Gastroesophageal sphincter (tissue), 4 donors: ENCODE measurements at regions not wholly inside any gene's neighbourhood (a gene's known extent, or its start where the extent isn't known, plus 50 kb on each side); places are given as distances from the start of the nearest gene placed in this dataset.

Experiments
- ATAC-seq: fragments of 150-250 bp; one replicate; pipeline ENCODE4 v1.9.1; 2016; ENCODE audit warnings: mild to moderate bottlenecking, moderate library complexity
- H3K27ac ChIP-seq, 4 donors: fragments of 200-600 bp; sonication (generic) in 3 of 4; 1 replicate in 3 of 4; 2 replicates in 1 of 4; pipeline ENCODE4 v1.5.1; 2016 to 2019
- H3K27me3 ChIP-seq: fragments of 200-600 bp; sonication (generic); one replicate; pipeline ENCODE4 v1.5.1; 2019
- H3K36me3 ChIP-seq, 2 donors: fragments of 200-600 bp; sonication (generic); one replicate each; pipeline ENCODE4 v1.5.1; 2019; ENCODE audit warnings: control low read depth in 1 of 2
- H3K4me1 ChIP-seq, 3 donors: fragments of 200-600 bp; sonication (generic); 1 replicate in 2 of 3; 2 replicates in 1 of 3; pipeline ENCODE4 v1.5.1; 2016 to 2019; ENCODE audit warnings: control low read depth in 2 of 3
- H3K4me3 ChIP-seq, 2 donors: fragments of 200-600 bp; sonication (generic); one replicate each; pipeline ENCODE4 v1.5.1; 2019; ENCODE audit warnings: mild to moderate bottlenecking in 1 of 2, moderate library complexity in 1 of 2
- H3K9me3 ChIP-seq, 3 donors: fragments of 200-600 bp; sonication (generic); one replicate each; pipeline ENCODE4 v1.5.1; 2017 to 2019; ENCODE audit warnings: control low read depth in 2 of 3
- EP300 ChIP-seq: sonication (generic); formaldehyde crosslinking; IDR thresholded peaks from one replicate; pipeline ENCODE4 v1.6.1; 2017; ENCODE audit warnings: antibody characterized with exemption, mild to moderate bottlenecking
- POLR2A ChIP-seq, 2 donors: fragments of 450-650 bp; IDR thresholded peaks; one replicate each; pipeline ENCODE4 v1.6.1; 2017; ENCODE audit warnings: antibody characterized with exemption in 2 of 2, mild to moderate bottlenecking in 2 of 2, moderate library complexity in 1 of 2
- POLR2AphosphoS5 ChIP-seq: sonication (generic); formaldehyde crosslinking; IDR thresholded peaks from one replicate; pipeline ENCODE4 v1.6.1; 2017; ENCODE audit warnings: antibody characterized with exemption
- WGBS, 2 donors: methylation state at CpG; one replicate each; pipeline ENCODE4 v1.1.5; 2018; ENCODE audit warnings: low coverage in 1 of 2; 5-methylcytosine and 5-hydroxymethylcytosine counted together
- small RNA-seq, 4 donors: library from RNA; depleted of rRNA; stranded (forward); fragments of <200 nt; gene quantifications; one replicate each; pipeline ENCODE3, GENCODE V24; 2016
- TF ChIP-seq, protein P1 (sequence below), 4 experiments: fragments of 200-600 bp in 2 of 4; fragments of 450-650 bp in 2 of 4; sonication (generic) in 1 of 4; IDR thresholded peaks; one replicate each; pipeline ENCODE4 v1.5.1; 2017 to 2019; ENCODE audit warnings: antibody characterized with exemption in 4 of 4, mild to moderate bottlenecking in 2 of 4, moderate library complexity in 2 of 4

DNA sequence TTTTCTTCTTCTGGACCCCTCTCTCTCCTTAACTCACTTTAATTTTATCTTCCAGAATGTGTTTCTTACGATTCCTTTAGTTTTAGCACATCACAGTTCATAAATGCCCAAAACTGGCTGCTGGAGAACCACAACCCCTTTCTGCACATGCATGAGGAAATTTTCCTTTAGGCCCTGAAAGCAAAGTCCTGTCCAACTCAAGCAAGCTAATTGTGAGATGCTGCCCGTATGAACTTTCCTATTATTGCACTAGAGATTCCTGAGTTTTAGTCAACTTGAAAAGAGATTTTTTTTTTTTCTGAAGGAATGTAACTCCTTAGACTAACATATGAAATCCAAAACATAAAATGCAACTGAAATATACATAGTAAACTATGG lies 52.1 kb upstream of the DAB2 start:
- Histone ChIP-seq H3K4me1 (peaks cover 0 to 12% (median 0%) of the 10 kb centered on the region in 3 donors), H3K9me3 (no peaks in the 10 kb centered on the region), H3K27me3 (no peaks in the 10 kb centered on the region), H3K36me3 (no peaks in the 10 kb centered on the region), H3K27ac (no peak overlapping the region), H3K4me3 (no peak overlapping the region)
- TF ChIP-seq POLR2A (IDR thresholded peaks at IDR 0.05) (no peak), EP300 (no peak), POLR2AphosphoS5 (no peak)
- TF ChIP-seq, protein P1, sequence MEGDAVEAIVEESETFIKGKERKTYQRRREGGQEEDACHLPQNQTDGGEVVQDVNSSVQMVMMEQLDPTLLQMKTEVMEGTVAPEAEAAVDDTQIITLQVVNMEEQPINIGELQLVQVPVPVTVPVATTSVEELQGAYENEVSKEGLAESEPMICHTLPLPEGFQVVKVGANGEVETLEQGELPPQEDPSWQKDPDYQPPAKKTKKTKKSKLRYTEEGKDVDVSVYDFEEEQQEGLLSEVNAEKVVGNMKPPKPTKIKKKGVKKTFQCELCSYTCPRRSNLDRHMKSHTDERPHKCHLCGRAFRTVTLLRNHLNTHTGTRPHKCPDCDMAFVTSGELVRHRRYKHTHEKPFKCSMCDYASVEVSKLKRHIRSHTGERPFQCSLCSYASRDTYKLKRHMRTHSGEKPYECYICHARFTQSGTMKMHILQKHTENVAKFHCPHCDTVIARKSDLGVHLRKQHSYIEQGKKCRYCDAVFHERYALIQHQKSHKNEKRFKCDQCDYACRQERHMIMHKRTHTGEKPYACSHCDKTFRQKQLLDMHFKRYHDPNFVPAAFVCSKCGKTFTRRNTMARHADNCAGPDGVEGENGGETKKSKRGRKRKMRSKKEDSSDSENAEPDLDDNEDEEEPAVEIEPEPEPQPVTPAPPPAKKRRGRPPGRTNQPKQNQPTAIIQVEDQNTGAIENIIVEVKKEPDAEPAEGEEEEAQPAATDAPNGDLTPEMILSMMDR (IDR thresholded peaks at IDR 0.05) = no peak
- no peak for ATAC-seq
- 64 to 83% methylated on average over 1 to 2 of the region's 2 CpGs for WGBS, 2 donors

DNA sequence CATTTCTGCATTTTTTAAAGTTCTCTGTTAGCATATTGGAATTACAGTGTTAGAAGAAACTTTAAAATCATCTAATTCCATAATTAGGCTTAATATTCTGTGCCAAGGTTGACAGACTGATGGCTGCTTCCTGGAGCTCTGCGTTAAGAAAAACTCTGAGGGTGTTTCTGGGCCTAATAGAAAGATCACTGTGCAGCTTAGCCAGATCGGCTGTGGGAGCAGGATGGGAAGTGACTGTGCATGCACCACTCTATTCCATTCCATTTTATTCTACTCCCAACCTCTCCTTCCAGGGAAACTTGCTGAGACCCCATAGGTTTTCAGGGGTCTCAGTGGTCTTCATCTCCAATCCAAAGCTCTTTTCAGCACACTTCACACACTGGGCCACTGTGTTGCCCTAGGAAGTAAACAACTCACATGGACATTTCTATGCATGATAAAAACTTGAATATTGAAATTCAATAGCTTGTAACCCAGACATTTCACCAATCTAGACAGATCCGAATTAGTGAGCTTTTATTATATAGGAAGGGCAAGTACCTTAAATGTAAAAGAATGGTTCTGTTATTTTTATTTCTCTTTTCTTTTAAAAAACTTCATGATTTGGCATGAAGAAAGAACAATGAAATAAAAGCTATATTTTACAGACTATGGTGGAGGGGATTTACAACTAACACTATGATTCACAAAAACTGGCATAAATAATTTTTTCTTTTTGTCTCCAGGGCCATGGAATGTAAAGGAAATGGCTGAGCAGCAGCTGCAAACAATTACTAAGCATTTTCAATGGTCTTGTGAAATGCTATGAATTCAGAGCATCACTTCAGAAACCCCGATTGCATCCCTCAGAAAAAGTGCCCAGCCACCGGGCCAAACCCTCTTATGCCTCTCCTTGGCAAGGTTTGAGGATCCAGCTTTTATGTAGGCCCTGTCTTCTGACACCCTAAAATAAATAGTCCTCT lies 51.4 kb upstream of the DAB2 start:
- peaks cover 0 to 12% (median 0%) of the 10 kb centered on the region in 3 donors for H3K4me1 ChIP-seq
- ATAC-seq = no peak
- H3K27me3 ChIP-seq = no peaks in the 10 kb centered on the region
- no peak for TF ChIP-seq EP300
- no peak for TF ChIP-seq POLR2AphosphoS5
- no peak for TF ChIP-seq POLR2A (IDR thresholded peaks at IDR 0.05)
- TF ChIP-seq, protein P1 (IDR thresholded peaks at IDR 0.05) = no peak
- 66 to 89% methylated on average over 5 of the region's 5 CpGs for WGBS, 2 donors
- H3K4me3 ChIP-seq = no peak overlapping the region
- H3K36me3 ChIP-seq = no peaks in the 10 kb centered on the region
- H3K27ac ChIP-seq = peak overlapping the region in 1 of 4 donors; percentile 32
- no peaks in the 10 kb centered on the region for H3K9me3 ChIP-seq

DNA sequence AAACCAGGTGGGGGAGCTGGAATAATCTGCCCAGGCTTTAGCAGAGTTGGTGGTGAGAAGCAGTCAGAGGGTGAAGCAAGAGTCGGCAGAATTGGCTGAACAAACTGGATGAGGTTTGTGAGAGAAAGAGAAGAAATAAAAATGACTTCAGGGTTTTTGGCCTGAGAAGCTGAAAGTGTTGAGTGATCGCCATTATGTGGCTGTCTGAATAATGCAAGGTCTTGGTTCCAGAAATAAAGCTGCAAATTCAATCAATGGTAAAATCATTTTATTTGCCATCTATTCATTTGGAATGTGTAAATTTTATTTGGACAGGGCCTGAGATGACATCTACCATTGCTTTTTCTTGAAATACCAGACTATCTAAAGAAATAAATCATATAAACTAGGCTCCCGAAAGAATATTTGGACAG lies 50.4 kb upstream of the DAB2 start:
- Histone ChIP-seq H3K4me3 (no peak overlapping the region), H3K27me3 (no peaks in the 10 kb centered on the region), H3K27ac (peak overlapping the region in 2 of 4 donors; percentile 39 to 56), H3K4me1 (peaks cover 0 to 12% (median 0%) of the 10 kb centered on the region in 3 donors), H3K36me3 (no peaks in the 10 kb centered on the region), H3K9me3 (no peaks in the 10 kb centered on the region)
- WGBS, 2 donors = 57 to 59% methylated on average over 3 of the region's 3 CpGs
- TF ChIP-seq POLR2AphosphoS5 = no peak
- TF ChIP-seq POLR2A (IDR thresholded peaks at IDR 0.05) = no peak
- TF ChIP-seq, protein P1 (IDR thresholded peaks at IDR 0.05) = no peak
- TF ChIP-seq EP300 = no peak
- peak; percentile 39 for ATAC-seq

Small RNA genes in the stretch of these regions (small RNA-seq; reads per million reads assigned to genes)
- gene RNU1-150P = 0 reads per million in 4 donors
